ACHN (cell line): ENCODE measurements at regions not wholly inside any gene's neighbourhood (a gene's known extent, or its start where the extent isn't known, plus 50 kb on each side); places are given as distances from the start of the nearest gene placed in this dataset.

ENCODE experiments used
- DNase-seq: peaks from one replicate; pipeline ENCODE4 v3.0.0-alpha.2; 2015
- in situ Hi-C: cut with HindIII; loops from 2 replicates; pipeline ENCODE4 v1.10.0; 2017; ENCODE audit warnings: low sequenced_read_pairs, low pct_ligation_motif_present, low pct_unique_long_range_greater_than_20kb

DNA sequence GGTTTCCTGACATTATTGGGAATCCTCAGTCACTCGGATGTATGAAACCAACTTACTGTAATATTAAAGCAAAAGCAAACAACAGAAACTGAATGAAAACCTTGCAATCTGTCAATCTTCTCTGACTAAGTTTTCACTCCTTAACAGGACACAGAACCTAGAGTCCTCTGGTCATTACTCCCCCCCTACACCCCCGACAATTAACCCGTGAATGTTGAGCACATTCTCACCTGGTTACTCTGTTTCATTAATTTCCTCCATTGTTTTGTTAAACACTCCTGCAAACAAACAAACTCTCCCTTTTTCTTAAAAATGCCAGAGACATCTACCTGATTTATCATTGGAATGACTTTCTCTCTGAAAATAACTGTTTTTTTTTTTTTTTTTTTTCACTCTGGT, 469.0 kb upstream of the PRKX start:
- no peak for DNase-seq
- in situ Hi-C loops = no loop called here

DNA sequence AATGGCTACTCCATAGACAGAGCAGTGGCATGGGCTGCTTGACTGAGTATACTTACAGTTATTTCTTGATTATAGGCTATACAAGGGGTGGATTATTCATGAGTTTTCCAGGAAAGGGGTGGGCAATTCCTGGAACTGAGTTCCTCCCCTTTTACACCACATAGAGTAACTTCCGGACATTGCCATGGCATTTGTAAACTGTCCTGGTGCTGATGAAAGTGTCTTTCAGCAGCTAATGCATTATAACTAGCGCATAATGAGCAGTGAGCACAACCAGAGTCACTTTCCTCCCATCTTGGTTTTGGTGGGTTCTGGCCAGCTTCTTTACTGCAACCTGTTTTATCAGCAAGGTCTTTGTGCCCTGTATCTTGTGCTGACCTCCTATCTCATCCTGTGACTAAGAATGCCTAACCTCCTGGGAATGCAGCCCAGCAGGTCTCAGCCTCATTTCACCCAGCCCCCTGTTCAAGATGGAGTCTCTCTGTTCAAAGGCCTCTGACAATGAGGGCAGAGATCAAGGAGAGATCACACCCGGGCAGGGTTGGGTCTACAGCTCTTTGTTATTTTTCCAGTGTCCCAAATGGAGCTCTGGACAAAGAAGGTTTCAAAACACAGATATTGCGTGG, 468.4 kb upstream of the PRKX start:
- in situ Hi-C loops = no loop called here
- DNase-seq = no peak

DNA sequence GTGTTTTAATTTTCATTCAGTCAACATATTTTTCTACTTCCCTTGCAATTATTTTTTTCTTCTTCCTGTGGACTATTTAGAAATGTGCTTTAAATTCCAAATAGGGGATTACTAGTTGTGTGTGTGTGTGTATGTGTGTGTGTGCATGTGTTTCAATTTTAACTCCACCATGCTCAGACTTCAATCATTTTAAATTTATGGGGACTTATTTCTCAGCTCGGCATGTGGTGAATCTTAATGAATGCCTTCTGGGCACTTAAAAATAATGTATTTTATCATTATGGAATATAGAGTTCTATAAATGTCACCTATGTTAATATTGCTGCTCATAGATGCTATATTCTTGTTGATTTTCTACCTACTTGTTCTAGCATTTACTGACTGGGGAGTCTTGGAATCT, 465.6 kb upstream of the PRKX start:
- no peak for DNase-seq
- in situ Hi-C loops = no loop called here

DNA sequence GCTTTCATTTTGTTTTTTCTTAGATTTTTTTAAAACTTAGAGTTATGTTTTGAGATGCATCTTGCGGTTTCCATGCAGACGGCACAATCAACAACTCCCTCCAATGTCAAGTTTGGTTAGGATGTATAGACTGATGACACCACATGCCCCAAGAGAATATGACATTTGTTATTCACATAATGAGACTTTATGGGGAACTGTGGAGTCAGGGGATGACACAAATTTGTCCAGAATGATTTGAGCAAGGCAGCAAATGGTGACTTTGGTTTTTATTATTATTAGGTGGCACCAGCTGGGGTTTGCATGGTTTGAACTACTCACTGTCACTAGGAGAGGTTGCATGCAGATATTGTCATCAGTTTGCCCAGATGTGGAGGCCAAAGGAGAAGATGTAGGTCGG, 461.8 kb upstream of the PRKX start:
- in situ Hi-C loops = no loop called here
- no peak for DNase-seq

DNA sequence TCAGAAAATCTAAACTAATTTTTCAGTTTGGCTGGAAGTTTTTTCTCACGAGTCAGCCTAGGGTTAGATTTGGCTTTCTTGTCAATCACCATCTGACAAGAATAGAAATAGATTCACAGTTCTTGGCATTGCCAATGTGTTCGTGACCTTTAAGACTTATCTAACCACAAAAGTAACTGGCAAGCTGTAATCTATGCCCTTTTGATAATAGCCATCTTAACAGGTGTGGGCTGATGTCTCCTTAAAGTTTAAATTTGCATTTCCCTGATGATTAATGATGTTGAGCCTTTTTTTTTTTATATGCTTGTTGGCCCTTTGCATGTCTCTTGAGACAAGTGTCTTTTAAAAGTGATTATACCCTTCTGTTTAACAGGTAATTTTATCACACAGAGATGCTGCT, 460.3 kb upstream of the PRKX start:
- DNase-seq = no peak

DNA sequence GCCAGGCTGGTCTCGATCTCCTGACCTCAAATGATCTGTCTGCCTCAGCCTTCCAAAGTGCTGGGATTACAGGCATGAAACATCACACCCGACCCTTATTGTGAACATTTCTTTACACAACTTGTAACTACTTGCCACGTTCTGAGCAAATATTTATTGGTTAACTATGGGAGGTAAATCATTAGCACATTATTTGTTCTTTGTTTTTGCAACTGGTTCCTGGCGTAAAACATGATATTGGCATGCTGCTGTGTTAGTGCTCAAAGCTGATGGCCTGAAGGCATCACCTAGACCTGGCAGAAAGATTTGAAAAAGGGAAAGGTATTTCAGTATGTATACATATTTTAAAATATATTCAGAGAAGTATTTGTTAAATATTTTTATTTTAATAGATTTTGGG, 438.3 kb upstream of the PRKX start:
- in situ Hi-C loops = no loop called here

More for the DNA sequence above, 460.3 kb upstream of the PRKX start:
- in situ Hi-C loops = no loop called here

DNA sequence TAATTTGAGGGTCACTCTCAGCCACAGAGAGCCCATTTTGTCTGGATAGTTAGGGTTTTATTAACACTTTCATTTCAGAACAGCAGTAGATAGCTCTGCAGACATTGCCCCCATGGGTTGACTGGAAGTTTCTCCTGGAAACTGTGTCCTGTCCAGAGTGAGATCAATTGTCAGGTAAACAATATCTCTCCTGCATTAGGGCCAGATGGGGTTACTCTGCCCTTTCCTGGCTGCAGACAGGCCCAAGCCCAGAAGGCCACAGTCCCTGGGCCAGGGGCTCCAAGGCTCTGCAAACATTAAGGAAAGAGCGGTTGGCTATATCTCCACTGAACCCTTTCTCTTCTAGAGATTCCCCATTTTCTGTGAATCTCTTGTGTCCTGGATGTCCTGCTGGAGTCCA, 436.8 kb upstream of the PRKX start:
- DNase-seq = no peak
- in situ Hi-C loops = no loop called here

More for the DNA sequence above, 438.3 kb upstream of the PRKX start:
- no peak for DNase-seq

DNA sequence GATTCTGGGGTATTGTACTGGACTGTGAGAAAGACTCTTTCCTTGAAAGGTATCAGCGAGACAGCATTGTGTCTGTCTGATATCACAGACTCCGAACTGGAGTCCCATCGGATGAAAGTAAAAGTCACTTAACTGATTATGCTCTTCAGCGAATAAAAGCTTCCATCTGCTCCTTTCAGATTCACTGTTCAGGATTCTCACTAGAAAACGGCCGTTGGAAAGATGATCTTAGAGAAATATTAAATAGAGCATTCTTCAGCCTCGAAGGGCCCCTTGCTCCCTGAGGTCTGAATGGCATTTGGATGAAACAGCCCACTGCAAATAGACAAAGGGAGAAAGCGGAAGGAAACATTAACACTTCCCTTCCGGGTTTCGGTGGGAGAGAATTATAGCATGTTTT, 416.2 kb upstream of the PRKX start:
- in situ Hi-C loops = no loop called here
- no peak for DNase-seq

DNA sequence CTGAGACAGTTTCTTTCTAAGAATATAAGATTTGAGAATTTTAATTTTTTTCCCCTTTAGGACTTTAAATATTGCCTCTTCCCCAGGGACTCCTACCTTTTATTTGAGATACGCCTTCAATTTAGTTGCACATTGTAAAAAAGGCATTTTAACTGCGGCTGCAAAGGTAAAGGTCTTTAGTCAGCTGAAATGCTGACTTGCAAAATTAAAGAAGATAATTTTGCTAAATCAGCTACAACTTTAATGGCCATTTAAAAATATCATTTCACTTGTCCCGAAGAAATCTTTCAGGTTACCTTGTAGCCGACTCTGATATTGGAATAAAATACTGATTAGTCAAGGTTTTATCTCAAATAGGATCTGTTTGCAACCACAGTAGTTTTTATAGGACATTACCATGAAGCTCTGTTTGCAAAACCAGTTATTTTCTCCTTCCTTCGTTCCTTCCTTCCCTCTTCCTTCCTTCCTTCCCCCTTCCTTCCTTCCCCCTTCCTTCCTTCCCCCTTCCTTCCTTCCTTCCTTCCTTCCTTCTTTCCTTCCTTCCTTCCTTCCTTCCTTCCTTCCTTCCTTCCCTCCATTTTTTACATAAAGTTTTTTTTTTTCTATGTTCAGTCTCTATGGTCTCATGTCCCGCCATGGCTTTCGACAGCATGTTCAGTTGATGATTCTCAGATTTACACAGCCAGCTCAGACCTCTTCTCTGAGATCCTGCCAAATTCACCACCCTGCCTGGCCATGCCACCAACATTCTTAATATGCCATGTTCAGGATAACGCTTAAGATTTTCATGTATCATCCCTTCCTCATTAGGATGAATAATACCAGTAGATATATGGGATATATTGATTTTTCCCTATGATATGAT, 405.4 kb upstream of the PRKX start:
- no peak for DNase-seq
- in situ Hi-C loops = no loop called here

DNA sequence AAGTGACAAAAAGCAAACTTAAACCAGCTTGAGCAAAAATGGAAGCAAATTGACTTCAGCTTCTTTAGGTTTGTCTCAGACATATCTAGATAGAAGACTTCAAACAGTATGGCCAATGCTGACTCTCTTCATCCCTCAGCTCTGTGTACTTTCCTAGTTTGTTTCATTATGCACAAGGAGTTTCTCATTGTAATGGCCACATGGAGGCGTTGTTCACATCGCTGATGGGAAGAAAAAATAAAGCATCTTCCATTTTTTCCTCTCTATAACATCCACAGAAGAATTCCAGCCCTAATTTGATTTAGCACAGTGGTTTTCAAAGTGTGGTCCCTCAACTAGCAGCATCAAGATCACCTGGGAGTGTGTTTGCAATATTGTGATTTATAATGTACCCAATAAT, 397.5 kb upstream of the PRKX start:
- in situ Hi-C loops = no loop called here
- DNase-seq = no peak

DNA sequence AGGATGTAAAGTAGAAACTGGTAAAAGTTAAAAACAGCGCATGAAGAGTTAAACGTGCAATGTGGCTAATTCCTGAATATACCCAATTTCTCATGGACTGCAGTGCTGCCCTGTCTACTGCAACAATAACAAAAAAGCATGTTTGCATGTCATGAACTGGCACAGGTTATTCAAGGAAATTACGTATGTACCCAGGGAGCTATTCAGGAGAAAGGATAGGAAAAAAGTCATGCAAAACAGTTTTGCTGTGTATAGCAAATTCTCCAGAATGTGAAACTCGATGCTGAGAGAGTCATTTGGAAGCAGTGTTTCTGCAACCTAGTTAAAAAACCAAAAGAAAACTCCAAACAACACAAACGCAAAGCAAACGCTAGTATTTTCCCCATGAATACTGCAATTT, 381.5 kb upstream of the PRKX start:
- DNase-seq = no peak
- in situ Hi-C loops = no loop called here

DNA sequence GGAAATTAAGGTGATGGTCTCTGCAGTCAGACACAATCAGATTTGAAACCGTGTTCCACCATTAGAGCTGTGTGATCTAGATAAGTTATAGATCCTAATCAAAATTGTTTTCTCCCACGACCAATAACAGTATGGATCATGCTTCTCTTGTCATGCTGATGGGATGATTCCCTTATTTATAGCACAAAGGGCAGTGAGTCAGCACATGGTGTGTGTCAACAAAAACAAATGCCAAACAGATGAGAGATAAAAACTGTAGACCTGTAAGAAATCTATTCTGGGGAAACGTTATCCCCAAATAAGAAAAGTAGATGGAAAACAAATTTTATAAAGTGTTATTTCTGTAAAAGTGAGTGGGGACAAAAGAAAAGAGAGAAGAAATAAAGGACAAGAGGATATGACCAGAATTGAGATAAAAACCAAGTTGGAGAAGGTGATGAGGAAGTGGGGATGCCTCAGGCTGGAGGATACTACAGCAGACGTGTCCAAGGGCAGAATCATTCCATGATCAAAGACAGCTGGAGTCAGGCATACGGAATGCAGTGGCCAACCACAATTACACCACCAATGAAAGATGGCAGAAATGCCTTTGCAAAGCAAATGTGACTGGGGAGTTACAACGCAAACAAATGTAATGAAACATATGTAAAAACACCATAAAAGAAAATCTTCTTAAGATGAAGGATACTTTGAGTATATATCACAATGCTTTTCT, 377.8 kb upstream of the PRKX start:
- no peak for DNase-seq
- in situ Hi-C loops = no loop called here

DNA sequence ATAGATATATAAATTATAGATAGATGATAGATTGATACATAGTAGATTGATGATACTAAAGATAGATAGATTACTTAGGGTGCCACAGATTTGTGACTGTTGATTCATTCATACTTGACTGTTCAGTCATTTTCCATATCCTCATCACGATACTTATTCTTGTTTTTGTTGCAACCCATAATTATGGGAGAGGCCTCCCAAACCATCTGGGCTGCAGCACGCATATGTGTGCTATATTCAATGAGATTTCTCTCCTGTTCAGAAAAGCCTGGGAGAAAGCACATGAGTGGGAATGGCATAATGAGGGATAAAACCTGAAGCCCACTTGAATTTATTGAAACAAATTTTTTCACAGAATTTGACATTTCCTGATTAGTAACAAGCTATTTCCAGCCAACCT, 346.4 kb upstream of the PRKX start:
- DNase-seq = no peak
- in situ Hi-C loops = no loop called here

DNA sequence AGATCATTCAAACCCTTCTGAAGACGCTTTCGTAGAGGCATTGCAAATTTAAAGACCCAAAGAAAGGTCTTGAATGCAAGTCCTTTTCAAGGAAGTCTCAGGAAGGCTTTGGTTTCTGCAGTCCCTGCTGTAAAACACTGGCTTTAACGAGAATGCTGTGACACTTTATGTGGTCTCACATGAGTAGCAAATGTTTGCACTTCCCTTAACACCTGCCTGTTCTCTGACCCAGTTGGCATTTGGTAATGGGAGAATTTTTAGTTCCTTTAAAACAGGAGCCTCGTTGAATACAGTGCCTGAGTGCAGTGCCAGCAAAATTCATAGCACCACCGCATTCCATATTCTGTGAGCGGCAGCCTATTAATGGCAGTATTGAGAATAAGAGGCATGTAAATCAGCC, 330.5 kb upstream of the PRKX start:
- DNase-seq = no peak
- in situ Hi-C loops = no loop called here

DNA sequence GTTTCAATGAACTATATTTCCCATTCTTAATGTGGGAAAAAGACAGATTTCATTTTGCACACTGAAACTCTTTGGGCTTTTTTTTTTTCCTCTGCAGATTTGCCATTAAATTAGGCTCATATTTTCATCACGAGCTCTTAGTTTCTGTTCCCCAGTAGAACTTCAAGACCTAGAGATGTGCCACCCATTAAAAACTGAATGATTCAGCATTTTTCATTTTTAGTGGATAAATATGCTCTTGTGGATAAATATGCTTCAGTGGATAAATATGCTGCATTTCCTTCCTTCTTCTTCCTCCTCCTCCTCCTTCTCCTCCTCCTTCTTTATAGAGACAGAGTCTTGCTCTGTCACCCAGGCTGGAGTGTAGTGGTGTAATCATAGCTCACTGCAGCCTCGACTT, 322.4 kb upstream of the PRKX start:
- in situ Hi-C loops = no loop called here
- no peak for DNase-seq

DNA sequence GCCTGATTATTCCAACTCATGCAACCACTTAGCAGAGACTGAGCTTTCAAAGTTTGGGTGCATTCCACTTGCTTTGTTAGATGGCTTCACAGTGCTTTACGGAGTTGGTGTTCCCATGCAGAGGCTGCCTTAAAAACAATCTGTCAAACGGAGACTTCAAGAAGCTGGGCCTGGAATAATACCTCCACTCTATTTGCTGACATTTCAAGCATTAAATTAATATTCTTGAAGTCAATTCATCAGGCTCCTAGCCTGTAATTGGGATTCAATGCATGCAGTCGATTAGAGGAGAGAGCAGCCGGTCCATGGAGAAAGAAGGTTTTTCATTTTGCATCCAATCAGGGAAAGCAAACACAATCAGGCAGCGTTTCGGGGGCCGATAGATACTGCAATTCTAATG, 314.7 kb upstream of the PRKX start:
- no peak for DNase-seq
- in situ Hi-C loops = no loop called here

DNA sequence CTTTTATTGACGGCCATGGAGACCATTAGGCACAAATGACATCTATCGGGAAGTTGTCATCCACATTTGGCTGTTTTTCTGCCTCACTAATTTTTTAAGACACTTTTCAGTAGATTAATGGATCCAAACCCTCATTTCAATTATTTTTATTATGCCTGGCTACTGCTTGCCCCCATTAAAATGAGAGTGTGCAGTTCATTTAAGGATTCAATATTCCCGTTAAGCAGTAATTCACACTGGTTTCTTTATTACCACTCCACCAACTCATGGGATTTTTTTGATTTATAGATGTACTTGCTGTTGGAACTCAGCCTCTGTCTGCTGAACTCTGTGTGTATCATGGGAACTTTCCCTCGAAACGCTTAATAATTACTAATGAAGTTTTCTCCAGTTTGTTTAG, 291.8 kb upstream of the PRKX start:
- in situ Hi-C loops = no loop called here
- no peak for DNase-seq

DNA sequence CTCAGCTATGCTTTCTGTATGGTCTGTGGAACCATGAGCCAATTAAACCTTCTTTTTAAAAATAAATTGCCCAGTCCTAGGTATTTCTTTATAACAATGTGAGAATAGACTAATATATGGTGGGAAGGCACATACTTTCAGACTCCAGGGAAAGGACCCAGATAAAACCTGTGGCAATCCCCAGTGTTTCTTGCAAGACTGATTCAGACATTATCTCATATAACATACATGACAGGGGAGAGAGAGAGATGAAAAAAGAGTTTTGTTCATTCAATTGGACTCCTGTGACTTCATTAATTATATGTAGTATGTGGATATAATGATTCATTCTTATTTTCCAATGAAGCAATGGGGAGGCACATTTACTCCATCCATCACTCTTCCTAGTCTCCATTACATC, 291.4 kb upstream of the PRKX start:
- in situ Hi-C loops = no loop called here
- no peak for DNase-seq

DNA sequence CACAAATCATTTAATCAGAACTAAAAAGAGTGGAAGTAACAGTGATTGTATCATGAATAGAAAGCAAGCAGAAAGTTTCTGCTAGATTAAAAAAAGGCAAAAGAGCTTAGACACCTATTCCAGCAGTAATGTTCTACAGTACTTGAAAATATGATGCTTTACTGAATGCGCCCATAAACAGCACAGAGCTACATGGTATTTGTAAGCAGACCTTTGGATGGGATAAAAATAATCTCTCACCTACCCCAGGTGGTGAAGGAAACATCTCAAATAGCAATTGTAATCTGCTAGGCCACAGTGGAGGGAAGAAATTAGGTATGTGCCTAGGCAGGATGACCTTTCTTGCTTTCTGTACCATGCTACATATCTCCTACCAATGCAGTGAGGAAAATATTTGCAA, 280.9 kb upstream of the PRKX start:
- DNase-seq = no peak
- in situ Hi-C loops = no loop called here

DNA sequence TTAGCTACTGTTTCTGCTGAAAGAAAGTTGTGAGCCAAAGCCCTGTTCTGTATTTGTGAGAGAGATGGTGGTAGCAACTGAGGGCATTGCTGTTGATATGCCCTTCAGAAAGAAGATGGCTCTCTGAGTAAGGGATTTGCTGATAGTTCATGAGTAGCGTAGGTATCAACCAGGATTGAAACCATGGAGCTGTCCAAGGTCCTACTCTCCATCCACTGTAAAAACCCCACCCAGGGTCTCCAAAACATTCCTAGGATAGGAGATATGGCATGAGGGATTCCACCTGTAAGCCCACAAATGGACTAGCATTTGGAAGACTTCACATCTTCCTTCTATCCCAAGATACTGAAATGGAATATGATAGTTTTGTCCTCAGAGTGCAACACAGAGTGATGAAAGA, 277.1 kb upstream of the PRKX start:
- in situ Hi-C loops = no loop called here
- DNase-seq = no peak
